SK-N-SH treated with all-trans-retinoic acid at 6 μM for 48 hours (cell line): ENCODE measurements at regions not wholly inside any gene's neighbourhood (a gene's known extent, or its start where the extent isn't known, plus 50 kb on each side); places are given as distances from the start of the nearest gene placed in this dataset.
"Not testable (repeated sequence)": the region's sequence is repeated elsewhere in the genome, so short reads cannot be mapped to it uniquely, and the experiment has no call there.

Source experiments
- ATAC-seq: fragments of 200-7000 bp; cut with Tn5 transposase; 3 replicates; pipeline ENCODE4 v1.9.1; 2020; ENCODE audit warnings: mild to moderate bottlenecking, moderate library complexity
- ARNTL ChIP-seq: fragments of 450-650 bp; formaldehyde crosslinking; IDR thresholded peaks from 2 replicates; pipeline ENCODE4 v1.5.0; 2020; ENCODE audit warnings: low read depth, mild to moderate bottlenecking, moderate library complexity, borderline replicate concordance
- BACH2 ChIP-seq: fragments of 250-450 bp; sonication (Bioruptor Pico); IDR thresholded peaks from 2 replicates; pipeline ENCODE4 v1.9.0; 2021; ENCODE audit warnings: mild to moderate bottlenecking, borderline replicate concordance
- ESRRG ChIP-seq: fragments of 250-450 bp; sonication (Bioruptor Pico); IDR thresholded peaks from 2 replicates; pipeline ENCODE4 v1.6.1; 2021; ENCODE audit warnings: mild to moderate bottlenecking
- GLIS3 ChIP-seq: fragments of 250-450 bp; sonication (Bioruptor Pico); IDR thresholded peaks from 2 replicates; pipeline ENCODE4 v1.5.0; 2020; ENCODE audit warnings: mild to moderate bottlenecking, moderate library complexity
- ISL1 ChIP-seq: fragments of 250-450 bp; sonication (Bioruptor Pico); IDR thresholded peaks from 2 replicates; pipeline ENCODE4 v2.1.2; 2022; ENCODE audit warnings: mild to moderate bottlenecking, moderate library complexity
- OSR1 ChIP-seq: fragments of 250-450 bp; sonication (Bioruptor Pico); IDR thresholded peaks from 2 replicates; pipeline ENCODE4 v1.8.0; 2022; ENCODE audit warnings: moderate library complexity, mild to moderate bottlenecking, inconsistent platforms
- PATZ1 ChIP-seq: fragments of 250-450 bp; sonication (Bioruptor Pico); IDR thresholded peaks from 2 replicates; pipeline ENCODE4 v1.8.0; 2020; ENCODE audit warnings: mild to moderate bottlenecking, moderate library complexity, borderline replicate concordance
- PPARA ChIP-seq: fragments of 250-450 bp; sonication (Bioruptor Pico); IDR thresholded peaks from 2 replicates; pipeline ENCODE4 v1.5.0; 2020; ENCODE audit warnings: mild to moderate bottlenecking, borderline replicate concordance
- RARB ChIP-seq: fragments of 250-450 bp; sonication (Bioruptor Pico); IDR thresholded peaks from 2 replicates; pipeline ENCODE4 v1.8.0; 2021; ENCODE audit warnings: mild to moderate bottlenecking, moderate library complexity
- SNAI2 ChIP-seq: fragments of 250-450 bp; sonication (Bioruptor Pico); IDR thresholded peaks from 2 replicates; pipeline ENCODE4 v1.5.0; 2020; ENCODE audit warnings: mild to moderate bottlenecking, moderate library complexity
- TCF4 ChIP-seq: fragments of 250-450 bp; sonication (Bioruptor Pico); IDR thresholded peaks from 2 replicates; pipeline ENCODE4 v1.8.0; 2021; ENCODE audit warnings: mild to moderate bottlenecking, moderate library complexity, borderline replicate concordance
- TOX ChIP-seq: fragments of 250-450 bp; sonication (Bioruptor Pico); IDR thresholded peaks from 2 replicates; pipeline ENCODE4 v1.8.0; 2021; ENCODE audit warnings: mild to moderate bottlenecking, moderate library complexity, borderline replicate concordance
- TSHZ2 ChIP-seq: fragments of 250-450 bp; sonication (Bioruptor Pico); IDR thresholded peaks from 2 replicates; pipeline ENCODE4 v1.5.0; 2020; ENCODE audit warnings: mild to moderate bottlenecking, moderate library complexity
- ZC3H10 ChIP-seq: fragments of 250-450 bp; sonication (Bioruptor Pico); IDR thresholded peaks from 2 replicates; pipeline ENCODE4 v1.5.1; 2021; ENCODE audit warnings: mild to moderate bottlenecking, moderate library complexity
- ZFP3 ChIP-seq: fragments of 250-450 bp; sonication (Bioruptor Pico); IDR thresholded peaks from 2 replicates; pipeline ENCODE4 v1.5.0; 2020; ENCODE audit warnings: mild to moderate bottlenecking, moderate library complexity
- ZFP30 ChIP-seq: fragments of 450-650 bp; formaldehyde crosslinking; IDR thresholded peaks from 2 replicates; pipeline ENCODE4 v1.5.0; 2022; ENCODE audit warnings: mild to moderate bottlenecking, moderate library complexity
- ZNF565 ChIP-seq: fragments of 450-650 bp; formaldehyde crosslinking; conservative IDR thresholded peaks from 2 replicates; pipeline ENCODE4 v1.5.0; 2020; ENCODE audit warnings: low read depth, mild to moderate bottlenecking, moderate library complexity
- ZNF70 ChIP-seq: fragments of 450-650 bp; formaldehyde crosslinking; IDR thresholded peaks from 2 replicates; pipeline ENCODE4 v1.5.0; 2020; ENCODE audit warnings: mild to moderate bottlenecking, moderate library complexity
- TF ChIP-seq, protein P1 (sequence below): fragments of 250-450 bp; sonication (Bioruptor Pico); IDR thresholded peaks from 2 replicates; pipeline ENCODE4 v1.5.1; 2020; ENCODE audit warnings: low read depth, mild to moderate bottlenecking, moderate library complexity
- TF ChIP-seq, protein P2 (sequence below): fragments of 250-450 bp; sonication (Bioruptor Pico); IDR thresholded peaks from 2 replicates; pipeline ENCODE4 v1.8.0; 2021; ENCODE audit warnings: low read depth, mild to moderate bottlenecking, moderate library complexity, borderline replicate concordance

GRCh38 chr2:184326066-184326465 lies 272.3 kb upstream of the ZNF804A start:
- no peak for ATAC-seq
- TF ChIP-seq PATZ1 (CRISPR knock-in tag), result no peak
- TF ChIP-seq OSR1 (CRISPR knock-in tag), result no peak
- no peak for TF ChIP-seq ZFP3 (CRISPR knock-in tag)
- no peak for TF ChIP-seq ZC3H10 (CRISPR knock-in tag)
- no peak for TF ChIP-seq TCF4
- no peak for TF ChIP-seq ZNF565 (CRISPR knock-in tag)
- TF ChIP-seq ESRRG (CRISPR knock-in tag), result no peak
- no peak for TF ChIP-seq RARB (CRISPR knock-in tag)
- TF ChIP-seq ZNF70 (CRISPR knock-in tag), result no peak
- no peak for TF ChIP-seq GLIS3 (CRISPR knock-in tag)
- TF ChIP-seq TOX (CRISPR knock-in tag), result no peak
- no peak for TF ChIP-seq PPARA (CRISPR knock-in tag)
- no peak for TF ChIP-seq BACH2

DNA sequence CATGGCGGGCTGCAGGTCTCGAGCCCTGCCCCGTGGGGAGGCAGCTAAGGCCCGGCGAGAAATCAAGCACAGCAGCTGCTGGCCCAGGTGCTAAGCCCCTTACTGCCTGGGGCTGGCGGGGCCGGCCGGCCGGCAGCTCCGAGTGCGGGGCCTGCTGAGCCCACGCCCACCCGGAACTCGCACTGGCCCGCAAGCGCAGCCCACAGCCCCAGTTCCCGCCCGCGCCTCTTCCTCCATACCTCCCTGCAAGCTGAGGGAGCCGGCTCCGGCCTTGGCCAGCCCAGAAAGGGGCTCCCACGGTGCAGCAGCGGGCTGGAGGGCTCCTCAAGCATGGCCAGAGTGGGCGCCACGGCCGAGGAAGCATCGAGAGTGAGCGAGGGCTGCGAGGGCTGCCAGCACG lies 270.5 kb upstream of the ZNF804A start:
- ATAC-seq, result not testable (repeated sequence)

DNA sequence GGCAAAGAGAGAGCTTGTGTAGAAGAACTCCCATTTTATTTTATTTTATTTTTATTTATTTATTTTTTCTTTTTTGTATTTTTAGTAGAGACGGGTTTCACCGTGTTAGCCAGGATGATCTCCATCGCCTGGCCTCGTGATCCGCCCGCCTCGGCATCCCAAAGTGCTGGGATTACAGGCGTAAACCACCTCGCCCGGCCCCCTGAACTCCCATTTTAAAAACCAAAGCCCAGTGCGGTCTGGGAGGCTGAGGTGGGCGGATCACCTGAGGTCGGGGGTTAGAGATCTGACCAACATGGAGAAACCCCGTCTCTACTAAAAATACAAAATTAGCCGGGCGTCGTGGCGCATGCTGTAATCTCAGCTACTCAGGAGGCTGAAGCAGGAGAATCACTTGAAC lies 267.8 kb upstream of the ZNF804A start:
- not testable (repeated sequence) for ATAC-seq

- TF ChIP-seq ARNTL (CRISPR knock-in tag) (no peak), ZFP30 (CRISPR knock-in tag) (no peak), ZNF565 (CRISPR knock-in tag) (no peak), ISL1 (CRISPR knock-in tag) (no peak), TSHZ2 (no peak), ZNF70 (CRISPR knock-in tag) (no peak), SNAI2 (CRISPR knock-in tag) (no peak), TCF4 (no peak), RARB (CRISPR knock-in tag) (no peak), PPARA (CRISPR knock-in tag) (no peak)
- TF ChIP-seq, protein P1, sequence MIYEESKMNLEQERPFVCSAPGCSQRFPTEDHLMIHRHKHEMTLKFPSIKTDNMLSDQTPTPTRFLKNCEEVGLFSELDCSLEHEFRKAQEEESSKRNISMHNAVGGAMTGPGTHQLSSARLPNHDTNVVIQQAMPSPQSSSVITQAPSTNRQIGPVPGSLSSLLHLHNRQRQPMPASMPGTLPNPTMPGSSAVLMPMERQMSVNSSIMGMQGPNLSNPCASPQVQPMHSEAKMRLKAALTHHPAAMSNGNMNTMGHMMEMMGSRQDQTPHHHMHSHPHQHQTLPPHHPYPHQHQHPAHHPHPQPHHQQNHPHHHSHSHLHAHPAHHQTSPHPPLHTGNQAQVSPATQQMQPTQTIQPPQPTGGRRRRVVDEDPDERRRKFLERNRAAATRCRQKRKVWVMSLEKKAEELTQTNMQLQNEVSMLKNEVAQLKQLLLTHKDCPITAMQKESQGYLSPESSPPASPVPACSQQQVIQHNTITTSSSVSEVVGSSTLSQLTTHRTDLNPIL, result no peak
- TF ChIP-seq, protein P2, sequence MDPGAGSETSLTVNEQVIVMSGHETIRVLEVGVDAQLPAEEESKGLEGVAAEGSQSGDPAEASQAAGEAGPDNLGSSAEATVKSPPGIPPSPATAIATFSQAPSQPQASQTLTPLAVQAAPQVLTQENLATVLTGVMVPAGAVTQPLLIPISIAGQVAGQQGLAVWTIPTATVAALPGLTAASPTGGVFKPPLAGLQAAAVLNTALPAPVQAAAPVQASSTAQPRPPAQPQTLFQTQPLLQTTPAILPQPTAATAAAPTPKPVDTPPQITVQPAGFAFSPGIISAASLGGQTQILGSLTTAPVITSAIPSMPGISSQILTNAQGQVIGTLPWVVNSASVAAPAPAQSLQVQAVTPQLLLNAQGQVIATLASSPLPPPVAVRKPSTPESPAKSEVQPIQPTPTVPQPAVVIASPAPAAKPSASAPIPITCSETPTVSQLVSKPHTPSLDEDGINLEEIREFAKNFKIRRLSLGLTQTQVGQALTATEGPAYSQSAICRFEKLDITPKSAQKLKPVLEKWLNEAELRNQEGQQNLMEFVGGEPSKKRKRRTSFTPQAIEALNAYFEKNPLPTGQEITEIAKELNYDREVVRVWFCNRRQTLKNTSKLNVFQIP, result no peak
- ATAC-seq, result peak; percentile 57; the same call in 2 of the 3 replicates
Measured at GRCh38 chr2:184336688-184337087, 261.6 kb upstream of the ZNF804A start.

DNA sequence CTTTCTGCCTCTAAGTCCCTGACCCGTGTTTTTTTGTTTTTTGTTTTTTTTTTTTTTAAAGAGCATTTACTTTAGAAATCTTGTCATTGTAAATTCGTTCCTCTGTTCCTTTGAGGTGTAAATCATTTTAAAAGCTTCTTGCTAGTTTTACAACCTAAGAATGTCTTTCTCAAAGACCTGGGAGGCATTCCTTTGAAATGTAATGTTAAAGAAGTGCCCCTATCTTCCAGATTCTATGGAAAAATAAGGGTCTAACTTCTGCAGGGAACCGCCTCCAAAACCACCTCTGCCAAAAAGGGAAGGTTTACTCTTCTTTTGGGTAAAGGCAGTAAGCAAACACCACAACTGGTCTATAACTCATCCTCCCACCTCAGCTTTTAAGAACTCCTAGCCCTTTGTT lies 259.6 kb upstream of the ZNF804A start:
- ATAC-seq, result no peak
- TF ChIP-seq ZNF565 (CRISPR knock-in tag) (no peak), GLIS3 (CRISPR knock-in tag) (no peak), ZC3H10 (CRISPR knock-in tag) (no peak), ARNTL (CRISPR knock-in tag) (no peak)
